GM21447 (cell line): ENCODE measurements at regions not wholly inside any gene's neighbourhood (a gene's known extent, or its start where the extent isn't known, plus 50 kb on each side); places are given as distances from the start of the nearest gene placed in this dataset.

Source experiments
- ATAC-seq: cut with Tn5 transposase; IDR thresholded peaks from one replicate; pipeline ENCODE4 v1.9.1; 2021; ENCODE audit not compliant: unreplicated experiment

DNA sequence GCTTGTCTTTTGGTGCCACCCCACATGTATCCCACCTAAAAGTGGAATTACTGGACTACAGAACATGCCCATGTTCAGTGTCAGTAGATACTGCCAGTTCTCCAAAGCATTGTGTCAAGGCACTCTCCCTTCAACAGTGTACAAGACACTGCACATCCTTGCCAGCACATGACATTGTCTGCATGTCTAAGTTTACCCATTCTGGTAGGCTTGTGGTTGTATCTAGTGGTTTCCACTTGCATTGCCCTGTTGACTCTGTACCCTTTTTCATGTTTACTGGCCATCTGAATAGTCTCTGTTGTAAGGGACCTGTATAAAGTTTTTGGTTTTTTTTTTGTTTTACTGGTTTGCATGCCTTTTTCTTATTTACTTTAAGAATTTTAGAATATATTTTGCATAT is 222.4 kb upstream of the CNR1 start:
- no peak for ATAC-seq

- ATAC-seq, result no peak
Measured at GRCh38 chr6:88386167-88386566, 220.0 kb upstream of the CNR1 start.

- no peak for ATAC-seq
Measured at GRCh38 chr6:88383183-88383582, 217.0 kb upstream of the CNR1 start.

- no peak for ATAC-seq
Measured at GRCh38 chr6:88381289-88381642, 215.1 kb upstream of the CNR1 start.

DNA sequence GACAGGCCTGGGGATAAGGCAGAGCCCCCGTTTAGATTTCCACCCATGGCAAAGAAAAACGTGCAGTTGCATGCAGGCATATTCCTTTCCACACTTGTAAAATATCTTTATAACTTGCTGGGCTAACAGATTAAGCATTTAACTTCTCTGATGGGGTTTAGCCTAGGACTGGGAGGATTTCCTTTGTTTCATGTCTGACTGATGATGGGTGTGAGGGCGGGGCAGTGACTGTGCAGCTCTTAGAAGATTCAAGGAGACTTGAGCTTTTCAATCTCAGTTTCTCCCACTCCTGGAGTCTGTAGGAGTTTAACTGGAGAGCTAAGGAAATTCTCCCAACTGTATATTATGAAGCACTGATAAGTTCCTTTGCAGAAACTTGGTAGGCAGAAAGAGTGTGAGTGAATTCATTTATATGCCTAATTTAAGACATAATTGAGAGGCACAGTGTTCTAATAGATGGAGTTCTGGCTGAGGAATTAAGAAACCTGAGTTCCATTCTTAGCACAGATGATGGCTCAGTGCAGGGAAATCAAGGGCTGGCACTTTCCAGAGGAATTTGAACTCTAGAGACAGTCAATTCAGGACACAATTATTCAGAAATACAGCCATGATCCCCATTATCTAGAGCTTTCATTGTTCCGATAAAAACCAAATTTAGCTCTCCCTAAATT is 214.6 kb upstream of the CNR1 start:
- ATAC-seq, result no peak

GRCh38 chr6:88380083-88380482 is 213.9 kb upstream of the CNR1 start:
- ATAC-seq, result no peak

- ATAC-seq, result no peak
Measured at GRCh38 chr6:88378639-88379038, 212.5 kb upstream of the CNR1 start.

GRCh38 chr6:88377976-88378568 is 211.9 kb upstream of the CNR1 start:
- ATAC-seq, result no peak

- no peak for ATAC-seq
Measured at GRCh38 chr6:88376768-88377387, 210.7 kb upstream of the CNR1 start.

- ATAC-seq, result no peak
Measured at GRCh38 chr6:88376197-88376596, 210.1 kb upstream of the CNR1 start.

DNA sequence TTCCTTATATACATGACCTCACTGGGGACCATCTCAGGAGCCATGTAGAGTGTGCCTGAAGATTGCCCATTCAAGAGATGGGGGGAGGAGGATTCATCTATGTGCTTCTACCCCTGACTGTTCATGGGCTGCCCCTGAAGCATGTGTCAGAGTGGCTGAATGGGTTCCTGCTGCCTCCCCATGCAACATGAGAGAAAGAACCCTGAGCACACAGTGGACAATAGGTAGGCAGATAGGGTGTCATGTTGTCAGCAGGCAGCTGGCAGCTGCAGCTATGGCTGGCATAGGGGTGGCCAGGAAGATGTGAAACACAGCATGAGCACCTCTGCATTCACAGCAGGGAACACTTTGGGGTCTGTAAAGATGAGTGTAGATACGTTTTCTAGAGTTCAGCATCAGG is 208.4 kb upstream of the CNR1 start:
- no peak for ATAC-seq

DNA sequence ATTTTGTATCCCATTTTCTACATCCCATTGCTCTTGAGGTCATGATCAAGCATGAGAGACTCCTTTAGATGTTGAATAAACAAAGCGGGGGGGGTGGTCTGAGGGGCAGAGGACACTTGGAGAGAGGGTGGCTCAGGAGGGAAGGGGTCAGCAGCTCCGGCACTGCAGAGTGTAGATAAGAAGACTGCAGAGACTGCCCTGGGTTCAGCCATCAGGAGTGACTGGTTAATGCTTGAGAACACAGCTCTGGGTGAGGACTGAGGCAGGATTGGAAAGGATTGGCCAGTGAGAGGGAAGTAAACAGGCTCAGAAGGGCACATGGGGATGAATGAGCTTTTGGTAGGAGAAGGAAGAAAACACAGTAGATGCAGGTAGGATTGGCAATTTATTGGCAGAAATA is 205.3 kb upstream of the CNR1 start:
- no peak for ATAC-seq

GRCh38 chr6:88370127-88370710 is 204.1 kb upstream of the CNR1 start:
- ATAC-seq, result no peak

- no peak for ATAC-seq
Measured at GRCh38 chr6:88369262-88369661, 203.1 kb upstream of the CNR1 start.

- ATAC-seq, result no peak
Measured at GRCh38 chr6:88368071-88368787, 202.1 kb upstream of the CNR1 start.

- ATAC-seq, result no peak
Measured at GRCh38 chr6:88367248-88367647, 201.1 kb upstream of the CNR1 start.

- no peak for ATAC-seq
Measured at GRCh38 chr6:88366672-88367071, 200.5 kb upstream of the CNR1 start.

DNA sequence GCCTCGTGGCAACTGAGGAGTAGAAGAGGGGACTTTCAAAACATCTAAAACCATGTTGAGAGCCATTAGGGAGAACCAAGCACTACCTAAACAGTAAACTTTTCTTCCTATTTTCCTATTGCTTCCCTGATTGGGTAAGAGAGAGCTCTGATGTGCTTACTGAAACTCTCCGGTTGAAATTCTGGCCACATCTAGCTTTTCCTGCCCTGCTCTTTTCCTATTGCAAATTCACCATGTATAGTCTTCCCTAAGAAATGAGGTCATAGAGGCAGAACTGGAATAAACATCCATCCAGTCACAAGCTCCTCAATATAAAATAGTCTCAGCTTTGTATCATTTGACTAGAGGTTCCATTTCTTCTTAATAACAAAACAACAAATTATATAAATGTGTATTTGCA is 199.5 kb upstream of the CNR1 start:
- ATAC-seq, result no peak

- ATAC-seq, result no peak
Measured at GRCh38 chr6:88365230-88365629, 199.1 kb upstream of the CNR1 start.

DNA sequence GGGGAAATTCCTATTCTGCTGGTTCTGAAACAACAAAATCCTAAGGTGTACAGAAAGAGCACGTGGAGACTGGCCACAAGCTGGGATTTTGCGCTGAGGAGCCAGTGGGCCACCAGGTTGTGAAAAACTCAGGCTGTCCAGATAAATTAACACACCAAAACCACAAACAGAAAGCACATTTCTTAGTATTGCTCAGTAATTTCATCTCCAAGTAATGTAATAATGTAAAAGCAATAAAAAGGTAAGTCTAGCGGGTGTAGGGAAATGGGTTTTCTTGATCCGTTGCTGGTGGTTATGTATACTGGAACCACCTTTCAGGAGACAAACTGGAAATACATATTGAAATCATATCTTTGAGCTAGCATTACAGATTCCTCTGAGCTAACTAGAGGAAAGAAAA is 195.6 kb upstream of the CNR1 start:
- ATAC-seq, result no peak

- no peak for ATAC-seq
Measured at GRCh38 chr6:88361298-88361697, 195.2 kb upstream of the CNR1 start.
